Activated T-cell treated with anti-CD3 and anti-CD28 coated beads, Interleukin-2, amount 50 U/mL, for 1 hour (primary cell): ENCODE measurements at regions not wholly inside any gene's neighbourhood (a gene's known extent, or its start where the extent isn't known, plus 50 kb on each side); places are given as distances from the start of the nearest gene placed in this dataset.
"Not testable (repeated sequence)": the region's sequence is repeated elsewhere in the genome, so short reads cannot be mapped to it uniquely, and the experiment has no call there.

Experiments
- DNase-seq: peaks from one replicate; pipeline ENCODE4 v3.0.0-alpha.2; 2020

DNA sequence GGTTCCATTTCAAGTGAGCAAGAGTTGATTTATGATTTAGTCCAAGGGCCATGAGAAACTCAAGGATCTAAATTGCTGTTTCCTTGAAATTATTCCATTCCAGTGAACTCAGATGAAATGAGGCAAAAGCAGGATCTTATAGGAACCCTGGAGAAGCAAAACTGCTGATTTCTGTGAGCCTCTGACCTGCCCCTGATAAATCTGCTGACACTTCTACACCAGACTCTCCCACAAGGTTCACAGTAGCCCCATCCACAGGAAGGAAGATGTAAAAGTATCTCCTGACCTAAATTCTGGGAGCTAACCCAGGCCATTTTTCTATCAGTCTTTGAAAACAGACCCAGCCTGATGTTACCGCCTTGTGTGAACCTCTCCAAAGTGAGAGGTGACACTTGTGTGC lies 987.6 kb upstream of the AUTS2 start:
- no peak for DNase-seq

DNA sequence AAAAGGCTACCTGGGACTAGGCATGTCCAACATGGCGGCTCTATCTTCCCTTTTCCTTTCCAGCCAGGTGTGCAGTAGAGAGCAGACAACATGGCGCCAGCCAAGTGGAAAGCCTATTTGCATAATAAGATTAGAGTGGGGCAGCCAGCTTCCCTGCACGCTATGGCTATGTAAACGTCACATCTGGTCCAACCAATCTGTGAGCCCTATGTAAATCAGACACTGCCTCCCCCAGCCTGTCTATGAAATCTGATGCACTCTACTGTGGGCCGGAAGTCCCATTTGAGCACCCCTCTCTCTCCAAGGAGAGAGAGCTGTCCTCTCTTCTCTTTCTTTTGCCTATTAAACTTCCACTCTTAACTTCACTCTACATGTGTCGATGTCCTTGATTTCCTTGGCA lies 984.9 kb upstream of the AUTS2 start:
- no peak for DNase-seq

DNA sequence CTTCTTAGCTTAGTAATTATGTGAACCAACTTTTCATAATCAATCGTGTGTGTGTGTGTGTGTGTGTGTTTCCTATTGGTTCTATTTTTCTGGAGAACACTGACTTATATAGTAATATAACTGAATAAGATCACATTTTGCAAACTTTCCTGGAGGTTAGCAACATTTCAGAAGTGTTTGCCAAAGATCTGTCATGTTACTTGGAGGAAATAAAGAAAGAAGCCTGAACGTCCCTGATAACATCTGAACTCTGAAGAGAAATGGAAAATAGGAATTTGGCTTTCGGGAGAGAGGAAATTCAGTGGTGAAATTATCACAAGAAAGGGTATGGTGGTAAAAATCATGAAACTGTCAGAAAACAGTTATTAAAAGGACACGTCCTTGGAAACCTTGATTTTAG lies 984.4 kb upstream of the AUTS2 start:
- DNase-seq, result no peak

DNA sequence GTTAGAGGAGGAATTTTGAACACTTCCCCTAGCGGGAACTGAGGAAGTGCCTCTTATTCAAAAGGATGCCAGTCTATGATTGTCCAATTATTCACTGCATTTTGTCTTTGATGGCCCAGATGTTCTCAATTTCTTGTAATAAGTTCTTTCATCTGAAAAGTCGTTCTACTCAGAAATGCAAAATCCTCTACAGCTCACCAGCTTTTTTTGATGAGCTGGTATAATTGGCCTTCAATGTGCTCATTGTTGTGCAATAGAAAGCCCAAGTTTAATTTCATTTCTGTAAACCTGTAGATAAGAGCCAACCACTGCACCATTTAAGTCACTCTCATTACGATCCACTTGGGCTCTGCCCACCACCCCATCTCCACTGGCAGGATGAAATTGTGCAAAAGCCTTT lies 978.7 kb upstream of the AUTS2 start:
- DNase-seq, result no peak

DNA sequence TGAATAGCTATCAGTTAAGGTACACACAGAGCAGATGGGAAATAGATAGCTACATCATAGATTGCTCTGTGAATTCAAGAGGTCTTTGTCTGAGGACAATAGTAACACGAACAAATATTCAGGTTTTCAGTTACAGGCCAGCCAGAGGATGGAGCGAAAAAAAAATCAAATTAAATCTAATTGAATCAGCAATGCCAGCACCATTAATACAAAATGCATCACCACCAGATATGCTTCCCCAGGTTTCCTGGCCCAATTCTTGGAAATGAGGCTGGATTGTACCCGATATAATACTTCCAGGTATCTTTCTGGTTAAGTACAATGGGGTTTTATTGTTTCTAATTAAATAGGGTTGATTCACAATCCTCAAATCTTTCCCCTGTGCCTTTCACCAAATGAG lies 975.8 kb upstream of the AUTS2 start:
- DNase-seq, result no peak

DNA sequence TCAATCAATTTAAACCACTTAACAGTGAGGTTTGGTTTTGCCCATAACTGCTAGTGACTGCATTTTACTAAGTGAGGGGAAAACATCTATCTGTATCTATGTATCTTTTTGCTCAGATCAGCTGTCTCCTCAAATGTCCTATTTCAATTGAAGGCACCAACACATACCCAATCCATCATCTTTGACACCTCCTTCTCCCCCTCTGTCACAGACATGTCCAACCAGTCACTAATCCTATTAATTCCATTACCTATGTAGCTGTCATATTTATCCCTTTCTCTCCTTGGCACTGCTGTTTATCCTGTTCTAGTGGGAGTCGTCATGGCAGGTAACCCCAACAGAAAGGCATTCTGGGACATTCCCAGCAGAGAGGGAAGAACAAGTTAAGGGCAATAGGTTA lies 975.2 kb upstream of the AUTS2 start:
- DNase-seq, result no peak

DNA sequence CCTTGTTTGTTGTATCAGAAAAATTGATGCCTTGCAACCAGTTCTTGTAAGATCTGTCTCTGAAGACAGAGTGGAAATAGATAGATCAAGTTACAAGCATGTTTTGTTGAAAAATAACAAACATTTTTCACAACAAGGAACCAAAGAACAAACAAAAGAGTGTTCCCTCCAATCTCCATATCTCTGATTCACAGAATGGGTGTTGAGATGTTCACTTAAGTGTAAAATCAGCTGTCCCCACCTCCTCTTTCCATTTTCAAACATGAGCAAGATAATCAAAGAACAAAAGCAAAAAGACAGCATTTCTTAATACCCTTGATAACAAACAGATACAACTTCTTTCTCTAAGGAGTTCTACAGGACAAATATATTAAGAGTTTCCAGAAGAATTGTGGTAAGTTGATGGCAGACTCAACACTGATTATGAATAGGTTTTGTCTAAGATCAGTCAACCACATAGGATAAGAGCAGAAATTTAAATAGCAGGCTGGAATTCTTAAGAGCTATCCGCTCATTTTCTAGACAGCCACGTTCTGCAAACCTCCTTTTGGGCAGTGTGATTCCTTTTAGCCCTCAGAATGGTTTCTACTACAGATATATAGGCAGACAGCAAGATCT lies 970.9 kb upstream of the AUTS2 start:
- DNase-seq, result no peak

DNA sequence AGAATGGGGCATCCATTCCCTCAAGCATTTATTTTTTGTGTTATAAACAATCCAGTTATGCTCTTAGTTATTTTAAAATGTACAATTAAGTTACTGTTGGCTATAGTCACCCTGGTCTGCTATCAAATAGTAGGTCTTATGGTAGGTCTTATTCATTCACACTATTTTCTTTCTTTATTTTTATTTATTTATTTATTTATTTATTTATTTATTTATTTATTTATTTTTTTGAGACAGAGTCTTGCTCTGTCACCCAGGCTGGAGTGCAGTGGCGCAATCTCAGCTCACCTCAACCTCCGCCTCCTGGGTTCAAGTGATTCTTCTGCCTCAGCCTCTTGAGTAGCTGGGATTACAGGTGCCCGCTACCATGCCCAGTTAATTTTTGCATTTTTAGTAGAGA lies 967.4 kb upstream of the AUTS2 start:
- not testable (repeated sequence) for DNase-seq

DNA sequence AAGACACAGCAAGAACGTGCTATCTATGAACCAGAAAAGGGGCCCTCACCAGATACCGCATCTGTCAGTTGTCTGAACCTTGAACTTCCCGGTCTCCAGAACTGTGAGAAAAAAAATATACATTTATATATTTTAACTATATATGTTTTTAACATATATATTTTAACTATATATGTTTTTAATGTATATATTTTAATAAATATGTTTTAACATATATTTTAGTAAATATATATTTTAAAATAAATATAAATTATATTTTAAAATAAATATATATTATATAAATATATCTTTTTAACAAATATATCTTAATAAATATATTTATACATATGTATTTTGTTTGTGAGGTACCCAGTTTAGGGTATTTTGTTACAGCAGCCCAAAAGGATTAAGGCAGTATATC lies 958.2 kb upstream of the AUTS2 start:
- no peak for DNase-seq

DNA sequence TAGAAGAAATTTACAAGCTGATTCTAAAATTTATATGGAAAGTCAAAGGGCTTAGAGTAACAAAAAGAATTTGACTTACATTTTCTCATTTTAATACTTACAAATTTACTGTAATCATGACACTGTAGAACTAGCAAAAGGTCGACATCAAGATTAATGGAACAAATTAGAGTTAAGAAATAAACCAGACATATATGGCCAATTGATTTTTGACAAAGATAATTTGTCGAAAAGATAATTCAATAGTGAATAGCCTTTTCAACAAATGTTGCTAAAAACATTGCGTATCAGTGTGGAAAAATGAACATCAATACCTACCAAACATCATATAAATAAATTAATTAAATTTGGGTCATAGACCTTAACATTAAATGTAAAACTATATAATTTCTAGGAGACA lies 955.5 kb upstream of the AUTS2 start:
- no peak for DNase-seq

DNA sequence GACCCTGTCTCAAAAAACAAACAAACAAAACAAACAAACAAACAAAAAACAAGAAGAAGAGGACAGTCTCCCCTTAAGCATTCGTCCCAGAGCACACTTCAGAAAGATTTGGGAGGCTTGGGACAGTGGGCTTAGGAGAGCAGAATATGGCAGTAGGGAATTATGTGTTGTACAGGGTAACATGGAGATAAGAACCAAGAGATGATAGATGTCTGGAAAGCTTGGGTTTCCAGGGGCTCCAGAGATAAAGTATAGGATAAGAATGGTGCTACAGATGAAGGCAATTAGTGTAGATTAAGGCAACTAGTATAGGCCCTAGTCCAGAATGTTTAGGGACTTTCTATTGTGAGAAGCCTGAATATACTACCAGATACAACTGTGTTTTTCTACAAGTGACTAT lies 934.9 kb upstream of the AUTS2 start:
- DNase-seq, result no peak

DNA sequence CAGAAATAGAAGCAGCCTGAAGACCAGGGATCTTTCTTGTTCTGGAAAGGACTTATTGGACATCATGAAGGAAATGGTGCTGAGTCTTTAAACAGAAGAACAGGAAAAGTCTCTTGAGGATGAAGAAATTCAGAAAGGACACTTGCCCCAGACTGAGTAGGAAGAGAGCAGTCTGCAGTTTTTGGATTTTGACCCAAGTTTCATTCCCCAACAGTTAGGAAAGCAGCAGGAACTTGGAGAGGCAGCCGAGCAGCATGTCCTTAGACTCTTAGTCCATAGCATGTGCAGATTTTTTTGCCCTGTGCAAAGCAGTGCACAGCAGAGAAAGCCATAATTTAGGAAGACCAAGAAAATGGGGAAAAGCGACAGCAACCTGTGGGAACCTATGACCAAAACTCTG lies 927.2 kb upstream of the AUTS2 start:
- DNase-seq, result no peak

DNA sequence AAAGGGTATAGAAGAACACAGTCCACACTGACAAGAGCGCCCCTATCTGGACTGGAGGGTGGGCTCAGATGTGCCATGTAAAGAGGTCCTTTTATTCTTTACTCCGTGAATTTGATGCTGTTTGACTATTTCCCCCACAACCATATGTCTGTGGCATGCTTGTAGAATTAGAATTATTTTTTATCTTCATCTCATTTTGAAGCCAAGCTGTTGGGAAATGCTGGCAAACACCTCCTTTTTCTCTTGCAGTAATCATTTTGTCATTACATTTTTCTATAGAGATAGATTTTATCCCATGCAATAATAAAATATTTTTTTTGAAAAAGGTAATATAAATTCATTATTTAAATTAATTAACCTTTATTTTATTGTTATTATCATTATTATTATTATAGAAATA lies 926.6 kb upstream of the AUTS2 start:
- no peak for DNase-seq

DNA sequence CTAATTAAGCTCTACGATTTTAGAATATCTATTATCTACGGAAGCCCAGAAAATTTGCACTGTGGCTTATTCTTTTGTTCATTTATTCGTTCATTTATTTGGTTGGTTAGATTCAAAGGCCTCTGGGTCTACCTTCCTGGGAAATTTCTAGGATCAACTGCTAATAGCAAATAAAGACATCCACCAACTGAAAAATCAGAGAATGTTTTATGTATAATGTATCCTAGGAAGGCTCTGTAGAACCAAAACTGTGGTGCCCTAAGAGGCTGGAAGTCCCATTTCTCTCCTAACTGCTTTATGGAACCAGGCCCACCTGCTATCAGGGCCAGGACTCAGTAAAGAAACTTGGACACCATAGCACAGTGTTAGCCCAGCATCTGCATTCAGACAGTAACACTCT lies 923.4 kb upstream of the AUTS2 start:
- DNase-seq, result no peak

DNA sequence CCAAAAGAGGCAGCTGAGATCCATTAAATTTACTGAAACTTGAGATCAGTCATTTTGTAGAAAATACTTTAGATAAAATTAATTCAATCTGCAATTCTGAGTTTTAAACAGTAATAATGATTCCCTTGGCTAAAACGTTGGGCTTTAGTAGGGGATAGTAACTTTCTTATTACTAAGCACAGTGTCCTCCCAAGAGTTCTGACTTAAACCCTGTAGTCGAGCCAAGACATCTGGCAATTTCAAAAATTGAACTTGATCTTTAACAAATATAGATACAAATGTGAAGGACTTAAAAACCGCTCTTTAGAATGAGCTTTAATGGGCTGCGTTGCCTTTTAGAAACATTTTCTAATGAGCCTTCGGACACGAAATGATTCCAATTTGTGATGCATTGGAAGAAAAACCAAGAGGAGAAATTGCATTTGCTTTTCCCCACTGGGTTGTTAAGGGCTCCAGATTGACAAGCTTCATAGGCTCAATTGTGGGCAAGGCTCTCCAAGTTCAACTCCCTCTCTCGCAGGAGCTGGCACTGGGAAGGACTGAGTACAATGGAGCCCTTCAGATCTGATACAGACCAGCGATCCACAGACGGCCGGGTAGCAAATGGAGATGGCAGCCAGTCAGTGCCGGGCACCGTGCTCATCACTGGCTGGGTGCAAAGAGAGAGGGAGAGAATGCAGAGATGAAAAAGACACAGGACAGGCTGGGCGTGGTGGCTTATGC lies 921.3 kb upstream of the AUTS2 start:
- DNase-seq, result no peak

DNA sequence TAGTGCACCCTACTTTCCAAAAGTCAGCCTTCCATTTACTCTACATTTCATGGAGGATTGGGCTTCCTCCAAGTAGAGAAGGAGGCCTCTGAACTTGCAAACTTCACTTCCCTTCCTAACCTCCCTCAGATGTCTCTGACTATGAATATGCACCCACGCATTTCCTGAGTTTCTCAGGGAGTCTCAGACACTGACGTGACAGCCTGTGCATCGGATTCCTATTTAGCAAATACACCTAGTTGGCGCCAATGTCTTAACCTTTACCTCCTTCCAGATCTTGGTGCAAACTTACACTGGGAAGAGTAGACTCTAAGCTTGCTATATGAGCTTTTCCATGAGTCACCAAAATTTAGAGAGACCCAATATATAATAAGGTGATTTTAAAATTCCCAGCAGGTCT lies 920.1 kb upstream of the AUTS2 start:
- DNase-seq, result no peak

DNA sequence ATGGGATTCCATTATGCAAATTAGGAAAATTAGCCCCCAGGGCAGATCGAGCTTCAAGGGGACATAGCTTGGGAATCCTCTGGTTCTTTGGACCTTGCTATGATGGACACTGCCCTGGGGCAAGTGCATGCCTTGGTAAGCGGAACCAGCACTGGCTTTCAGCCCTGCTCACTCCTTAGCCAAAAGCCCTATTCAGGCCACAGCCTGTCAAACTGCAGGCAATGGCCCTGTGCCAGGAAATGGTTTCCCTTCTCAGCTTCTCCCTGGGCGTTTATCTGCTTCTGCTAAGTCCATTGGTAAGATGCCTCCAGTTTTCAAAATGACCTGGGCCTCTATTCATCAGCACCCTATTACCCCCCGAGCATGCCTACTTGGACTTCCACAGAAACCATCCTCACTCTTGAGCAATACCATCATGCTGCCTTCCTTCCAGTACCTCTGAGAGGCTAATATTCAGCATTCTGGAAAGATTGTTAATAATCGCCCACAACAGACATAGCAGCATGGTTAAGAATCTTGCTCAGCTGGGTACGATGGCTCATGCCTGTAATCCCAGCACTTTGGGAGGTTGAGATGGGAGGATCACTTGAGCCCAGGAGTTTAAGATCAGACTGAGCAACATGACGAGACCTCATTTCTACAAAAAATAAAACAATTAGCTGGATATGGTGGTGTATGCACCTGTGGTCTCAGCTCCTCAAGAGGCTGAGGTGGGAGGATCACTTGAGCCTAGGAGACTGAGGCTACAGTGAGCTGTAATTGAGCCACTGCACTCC lies 918.6 kb upstream of the AUTS2 start:
- DNase-seq, result no peak

DNA sequence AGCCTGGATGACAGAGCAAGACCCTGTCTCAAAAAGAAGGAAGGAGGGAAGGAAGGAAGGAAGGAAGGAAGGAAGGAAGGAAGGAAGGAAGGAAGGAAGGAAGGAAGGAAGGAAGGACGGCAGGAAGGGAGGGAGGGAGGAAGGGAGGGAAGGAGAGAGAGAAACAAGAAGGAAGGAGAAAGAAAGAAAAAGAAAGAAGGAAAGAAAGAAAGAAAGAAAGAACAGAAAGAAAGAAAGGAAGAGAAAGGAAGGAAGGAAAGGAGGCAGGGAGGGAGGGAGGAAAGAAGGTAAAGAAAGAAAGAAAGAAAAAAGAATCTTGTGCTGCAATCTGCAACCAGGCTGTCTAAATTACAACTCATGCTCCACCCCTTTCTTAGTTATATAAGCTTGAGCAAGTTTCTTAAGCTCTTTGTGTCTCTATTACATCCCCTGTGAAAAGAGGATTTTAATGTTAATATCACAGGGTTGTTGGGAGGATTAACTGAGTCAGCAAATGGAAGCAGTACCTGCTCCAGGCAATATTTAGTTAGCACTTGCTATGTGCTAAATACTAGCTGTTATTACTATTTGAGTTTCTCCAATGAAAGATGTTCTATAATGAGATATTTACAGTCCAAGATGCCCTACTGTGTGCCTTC lies 917.9 kb upstream of the AUTS2 start:
- DNase-seq, result no peak

DNA sequence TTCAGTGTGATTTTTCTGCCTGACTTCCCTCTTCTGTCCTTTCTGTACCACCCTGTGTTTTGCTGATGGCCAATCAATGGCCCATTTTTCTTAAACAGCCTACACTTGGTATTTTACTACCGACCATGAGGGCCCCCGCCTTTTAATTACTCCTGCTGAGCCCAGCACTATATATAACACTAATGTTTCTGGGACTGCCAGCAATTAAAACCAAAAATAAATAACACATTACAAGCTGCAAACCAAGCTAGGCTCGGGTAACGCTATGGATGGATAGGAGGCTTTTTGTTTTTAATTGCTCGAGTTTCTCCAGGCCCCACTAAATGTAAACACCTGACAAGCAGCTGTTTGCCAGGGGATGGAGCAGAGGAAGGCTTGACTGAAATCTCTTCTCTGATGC lies 915.4 kb upstream of the AUTS2 start:
- DNase-seq, result no peak

DNA sequence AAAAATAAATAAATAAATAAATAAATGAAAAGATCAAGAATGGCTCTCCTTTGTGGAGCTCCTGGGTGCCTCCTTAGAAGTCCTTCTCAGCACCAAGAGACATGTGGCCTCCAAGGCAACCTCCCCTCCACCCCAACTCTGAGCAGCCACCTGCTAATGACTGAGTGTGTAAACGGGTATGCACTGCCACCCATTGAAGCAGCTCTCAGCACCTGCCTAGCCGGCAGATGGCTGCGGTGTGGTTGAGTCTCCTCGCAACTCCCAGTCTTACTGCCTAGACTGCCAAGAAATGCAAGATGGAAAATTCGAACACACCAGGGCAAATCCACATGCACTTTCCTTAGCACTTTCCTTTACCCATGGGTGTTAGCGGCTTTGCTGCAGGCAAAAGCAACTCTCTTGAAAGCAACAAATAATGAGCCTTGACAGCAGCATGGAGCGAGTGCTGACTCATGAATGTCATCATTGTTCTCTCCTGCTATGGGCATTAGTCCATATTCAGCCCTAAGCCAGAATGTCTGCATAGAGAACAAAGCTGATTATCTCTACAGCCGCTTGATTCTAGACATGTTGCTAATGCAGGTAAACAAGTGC lies 913.9 kb upstream of the AUTS2 start:
- DNase-seq, result no peak

DNA sequence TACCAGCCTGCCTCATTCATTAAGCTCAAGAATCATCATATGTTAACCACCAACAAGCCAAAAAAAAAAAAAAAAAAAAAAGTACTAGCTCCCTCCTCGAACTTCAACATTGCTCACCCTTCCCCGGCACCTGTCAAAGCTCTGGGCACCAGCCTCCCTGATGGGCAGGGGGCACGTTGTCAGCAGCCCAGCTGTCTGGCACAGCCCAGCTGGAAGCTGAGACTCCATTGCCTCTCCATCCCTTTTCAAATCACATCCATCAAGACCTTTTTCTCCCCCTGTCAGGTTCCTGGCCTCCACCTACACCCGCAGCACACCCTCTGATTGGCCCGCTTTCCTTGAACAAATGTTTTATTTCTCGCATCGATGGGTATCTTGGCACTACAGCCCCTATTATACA lies 913.3 kb upstream of the AUTS2 start:
- no peak for DNase-seq

DNA sequence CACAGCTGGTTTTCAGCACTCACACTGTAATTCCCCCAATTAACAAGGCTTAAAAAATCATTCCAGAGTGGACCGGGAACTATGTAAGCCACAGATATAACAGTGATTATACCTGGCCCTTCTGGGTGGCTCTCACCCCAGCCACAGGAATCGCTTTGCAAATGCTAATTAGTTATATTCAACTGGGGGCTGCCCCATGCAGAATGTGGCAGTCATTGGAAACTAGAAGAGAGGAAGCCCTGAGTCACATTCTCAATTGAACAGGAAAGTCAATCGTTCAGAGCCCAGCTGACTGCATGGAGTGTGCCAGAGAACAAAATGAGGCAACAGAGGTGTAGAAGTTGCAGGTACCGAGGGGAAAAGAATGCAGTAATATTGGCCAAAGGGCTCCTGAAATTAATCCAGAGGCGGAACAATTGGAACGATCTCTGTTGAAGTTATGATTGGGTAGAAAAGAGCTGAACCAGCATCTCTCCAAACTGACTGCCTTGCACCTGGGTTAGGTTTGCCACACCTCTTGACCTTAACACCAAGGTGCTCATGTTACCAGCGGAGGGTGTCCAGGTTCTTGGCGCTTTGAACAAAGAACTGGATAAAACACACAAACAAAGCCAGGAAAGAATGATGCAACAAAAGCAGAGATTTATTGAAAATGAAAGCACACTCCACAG lies 909.7 kb upstream of the AUTS2 start:
- DNase-seq, result no peak

DNA sequence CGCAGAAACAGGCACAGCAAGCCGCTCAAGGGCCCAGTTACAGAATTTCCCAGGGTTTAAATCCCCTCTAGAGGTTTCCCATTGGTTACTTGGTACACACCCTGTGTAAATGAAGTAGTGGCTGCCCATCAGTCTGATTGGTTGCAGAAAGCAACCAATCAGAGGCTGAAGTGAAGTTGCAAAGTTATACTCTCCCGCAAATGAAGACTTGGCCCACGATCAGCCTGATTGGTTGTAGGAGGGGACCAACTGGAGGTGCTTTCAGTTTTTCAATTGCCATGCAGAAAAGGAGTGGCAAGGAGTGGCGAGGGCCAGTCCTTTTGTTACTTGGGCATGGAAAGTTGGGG lies 909.2 kb upstream of the AUTS2 start:
- DNase-seq, result no peak
